Endodermal cell (in vitro differentiated cells): ENCODE measurements at regions not wholly inside any gene's neighbourhood (a gene's known extent, or its start where the extent isn't known, plus 50 kb on each side); places are given as distances from the start of the nearest gene placed in this dataset.

Source experiments
- DNase-seq: peaks from one replicate; pipeline ENCODE4 v3.0.0-alpha.2; 2017
- H3K27ac ChIP-seq: 2 replicates; pipeline ENCODE4 v1.5.1; 2013; ENCODE audit warnings: mild to moderate bottlenecking, low read depth, low read length, moderate library complexity
- H3K27me3 ChIP-seq: 2 replicates; pipeline ENCODE4 v1.6.1; 2013; ENCODE audit warnings: mild to moderate bottlenecking, low read length, moderate library complexity; ENCODE audit not compliant: insufficient read depth, control insufficient read depth, poor library complexity, severe bottlenecking
- H3K36me3 ChIP-seq: 2 replicates; pipeline ENCODE4 v1.7.0; 2013; ENCODE audit warnings: mild to moderate bottlenecking, low read length, moderate library complexity; ENCODE audit not compliant: control insufficient read depth, insufficient read depth
- H3K4me1 ChIP-seq: one replicate; pipeline ENCODE4 v1.7.0; 2013; ENCODE audit warnings: low read length; ENCODE audit not compliant: control insufficient read depth, insufficient read depth
- H3K4me3 ChIP-seq: 2 replicates; pipeline ENCODE4 v1.5.1; 2013; ENCODE audit warnings: mild to moderate bottlenecking, low read length, moderate library complexity
- H3K9ac ChIP-seq: 2 replicates; pipeline ENCODE4 v1.6.1; 2013; ENCODE audit warnings: mild to moderate bottlenecking, low read length, moderate library complexity; ENCODE audit not compliant: poor library complexity, severe bottlenecking; ENCODE audit errors: extremely low read depth
- H3K9me3 ChIP-seq: 2 replicates; pipeline ENCODE4 v1.6.1; 2013; ENCODE audit warnings: mild to moderate bottlenecking, low read length, moderate library complexity; ENCODE audit not compliant: control insufficient read depth
- H3K27ac Mint-ChIP-seq: 2 replicates; pipeline ENCODE4 v1.8.0; 2020; ENCODE audit warnings: mixed read lengths
- H3K27me3 Mint-ChIP-seq: 2 replicates; pipeline ENCODE4 v1.8.0; 2021; ENCODE audit warnings: mild to moderate bottlenecking, mixed read lengths; ENCODE audit not compliant: insufficient read depth
- H3K36me3 Mint-ChIP-seq: 2 replicates; pipeline ENCODE4 v1.8.0; 2020; ENCODE audit warnings: low read depth, mixed read lengths
- H3K4me1 Mint-ChIP-seq: 2 replicates; pipeline ENCODE4 v1.8.0; 2020; ENCODE audit warnings: mixed read lengths
- H3K4me3 Mint-ChIP-seq: 2 replicates; pipeline ENCODE4 v1.8.0; 2020; ENCODE audit warnings: mild to moderate bottlenecking, moderate library complexity, mixed read lengths
- H3K9me3 Mint-ChIP-seq: 2 replicates; pipeline ENCODE4 v1.8.0; 2020; ENCODE audit warnings: mild to moderate bottlenecking, mixed read lengths
- CTCF ChIP-seq: fragments of 200-600 bp; sonication (generic); conservative IDR thresholded peaks from 2 replicates; pipeline ENCODE4 v1.5.0; 2021; ENCODE audit warnings: antibody characterized with exemption, mild to moderate bottlenecking
- WGBS, 2 experiments: methylation state at CpG; one replicate each; pipeline versions ENCODE4 v1.1.5 to v1.1.7; 2013; ENCODE audit warnings: missing lambda C conversion rate in 2 of 2, mixed read lengths in 1 of 2; ENCODE audit not compliant: insufficient coverage in 1 of 2, insufficient read length in 1 of 2; 5-methylcytosine and 5-hydroxymethylcytosine counted together

GRCh38 chr2:153551698-153552097 lies 73.1 kb upstream of the RPRM start:
- WGBS, 2 experiments, result 95 to 100% methylated on average over 1 of the region's 1 CpG
- Mint-ChIP-seq H3K9me3 (no peaks in the 10 kb centered on the region), H3K27ac (no peak overlapping the region), H3K36me3 (peaks cover 8% of the 10 kb centered on the region), H3K27me3 (no peaks in the 10 kb centered on the region), H3K4me1 (no peaks in the 10 kb centered on the region), H3K4me3 (no peak overlapping the region)
- H3K27me3 ChIP-seq, result no peaks in the 10 kb centered on the region
- peaks cover 30% of the 10 kb centered on the region for H3K9me3 ChIP-seq
- no peaks in the 10 kb centered on the region for H3K4me1 ChIP-seq
- no peak overlapping the region for H3K4me3 ChIP-seq
- H3K27ac ChIP-seq, result no peak overlapping the region
- no peak for TF ChIP-seq CTCF
- no peak overlapping the region for H3K9ac ChIP-seq
- peaks cover 23% of the 10 kb centered on the region for H3K36me3 ChIP-seq
- no peak for DNase-seq

- Mint-ChIP-seq H3K9me3 (no peaks in the 10 kb centered on the region), H3K4me3 (no peak overlapping the region), H3K36me3 (peaks cover 8% of the 10 kb centered on the region), H3K27ac (no peak overlapping the region), H3K4me1 (peaks cover 2% of the 10 kb centered on the region), H3K27me3 (no peaks in the 10 kb centered on the region)
- no peak overlapping the region for H3K27ac ChIP-seq
- no peaks in the 10 kb centered on the region for H3K27me3 ChIP-seq
- H3K4me3 ChIP-seq, result no peak overlapping the region
- WGBS, 2 experiments, result 92 to 98% methylated on average over 3 of the region's 3 CpGs
- H3K4me1 ChIP-seq, result no peaks in the 10 kb centered on the region
- no peak for TF ChIP-seq CTCF
- peaks cover 9% of the 10 kb centered on the region for H3K36me3 ChIP-seq
- DNase-seq, result no peak
- no peak overlapping the region for H3K9ac ChIP-seq
- H3K9me3 ChIP-seq, result peaks cover 15% of the 10 kb centered on the region
Observed at GRCh38 chr2:153557211-153557610, 78.6 kb upstream of the RPRM start.

- Histone ChIP-seq H3K27me3 (no peaks in the 10 kb centered on the region), H3K36me3 (peaks cover 4% of the 10 kb centered on the region), H3K9me3 (peaks cover 10% of the 10 kb centered on the region), H3K9ac (no peak overlapping the region), H3K4me3 (no peak overlapping the region), H3K27ac (no peak overlapping the region), H3K4me1 (no peaks in the 10 kb centered on the region)
- Mint-ChIP-seq H3K4me1 (peaks cover 2% of the 10 kb centered on the region), H3K27me3 (no peaks in the 10 kb centered on the region), H3K4me3 (no peak overlapping the region), H3K27ac (no peak overlapping the region), H3K9me3 (no peaks in the 10 kb centered on the region), H3K36me3 (peaks cover 8% of the 10 kb centered on the region)
- TF ChIP-seq CTCF, result no peak
- WGBS, 2 experiments, result 82 to 90% methylated on average over 1 to 2 of the region's 2 CpGs
- no peak for DNase-seq
Observed at GRCh38 chr2:153557714-153558113, 79.2 kb upstream of the RPRM start.
